ENCODE measurements at regions not wholly inside any gene's neighbourhood (a gene's known extent, or its start where the extent isn't known, plus 50 kb on each side); places are given as distances from the start of the nearest gene placed in this dataset.
"Not testable (repeated sequence)": the region's sequence is repeated elsewhere in the genome, so short reads cannot be mapped to it uniquely, and the experiment has no call there.

DNA sequence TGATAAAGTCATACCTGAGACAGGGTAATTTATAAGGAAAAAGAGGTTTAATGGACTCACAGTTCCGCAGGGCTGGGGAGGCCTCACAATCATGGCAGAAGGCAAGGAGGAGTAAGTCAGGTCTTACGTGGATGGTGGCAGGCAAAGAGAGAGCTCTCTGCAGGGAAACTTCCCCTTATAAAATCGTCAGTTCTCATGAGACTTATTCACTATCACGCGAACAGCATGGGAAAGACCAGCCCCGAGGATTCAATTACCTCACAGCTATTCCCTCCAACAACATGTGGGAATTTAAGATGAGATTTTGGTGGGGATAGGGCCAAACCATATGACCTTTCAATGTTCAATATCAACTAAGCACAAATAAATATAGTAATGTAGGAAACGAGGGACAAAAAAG, 559.4 kb upstream of the KCND2 start:
- TF ChIP-seq CTCF (IDR thresholded peaks at IDR 0.05) (no peak), ZFX (IDR thresholded peaks at IDR 0.05; ENCODE audit: borderline replicate concordance) (no peak)
- H3K27ac ChIP-seq, result no peak overlapping the region

DNA sequence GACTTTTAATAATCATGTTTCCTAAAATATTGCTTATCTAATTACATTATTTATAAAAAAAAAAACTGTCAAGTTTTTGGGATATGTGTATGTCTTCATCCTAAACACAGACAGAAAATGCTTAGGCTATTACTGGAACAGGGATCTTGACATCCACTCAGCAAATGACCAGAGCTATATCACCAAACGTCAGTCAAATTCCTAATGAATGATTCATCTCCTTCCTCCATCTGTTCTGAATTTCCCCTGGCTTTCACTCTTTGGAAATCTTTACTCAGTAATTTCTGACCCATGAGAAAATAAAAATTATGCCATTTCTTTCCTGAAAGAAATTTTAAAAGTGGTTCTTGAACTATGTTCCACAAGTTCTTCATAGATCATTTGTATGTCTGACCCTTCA, 552.4 kb upstream of the KCND2 start:
- H3K27ac ChIP-seq, result no peak overlapping the region
- no peak for TF ChIP-seq CTCF (IDR thresholded peaks at IDR 0.05)
- no peak for TF ChIP-seq ZFX (IDR thresholded peaks at IDR 0.05; ENCODE audit: borderline replicate concordance)

DNA sequence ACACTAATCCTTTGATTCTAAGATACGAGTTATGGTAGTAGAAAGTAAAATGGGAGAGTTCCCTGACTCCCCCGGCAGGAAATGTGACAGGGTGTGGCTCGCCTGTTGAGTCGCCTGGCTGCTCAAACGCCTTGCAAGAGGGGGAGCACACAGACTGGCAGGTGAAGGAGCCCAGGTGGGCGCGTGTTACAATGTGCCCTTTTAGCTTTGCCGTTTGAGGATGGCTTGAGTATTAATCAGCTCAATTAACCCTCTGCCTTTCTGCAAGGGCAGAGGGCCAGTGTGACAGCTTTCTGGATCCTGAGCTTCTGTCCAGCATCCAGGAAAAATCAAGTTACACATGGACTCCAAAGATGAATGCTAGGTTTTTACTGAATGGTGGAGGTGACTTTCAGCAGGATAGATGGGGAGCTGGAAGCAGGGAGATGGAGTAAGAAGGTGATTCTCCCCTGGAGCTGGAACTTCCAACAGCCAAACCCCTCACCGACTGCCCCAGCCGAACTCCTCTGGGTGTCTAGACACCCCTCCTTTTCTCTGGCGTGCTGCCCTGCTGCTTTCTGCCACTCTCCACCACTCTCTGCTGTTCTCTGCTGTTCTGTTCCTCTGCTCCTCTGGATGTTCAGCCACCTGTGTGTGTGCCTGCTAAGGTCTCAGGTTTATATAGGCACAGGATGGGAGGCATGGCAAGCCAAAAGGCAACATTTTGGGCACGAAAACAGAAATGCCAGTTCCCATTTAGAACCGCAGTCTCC, 548.8 kb upstream of the KCND2 start:
- H3K27ac ChIP-seq, result no peak overlapping the region

GRCh38 chr7:119733127-119733879, 539.7 kb upstream of the KCND2 start:
- no peak overlapping the region for H3K27ac ChIP-seq
- TF ChIP-seq ZFX (IDR thresholded peaks at IDR 0.05; ENCODE audit: borderline replicate concordance), result no peak
- TF ChIP-seq CTCF (IDR thresholded peaks at IDR 0.05), result no peak

More for the DNA sequence above, 548.8 kb upstream of the KCND2 start:
- TF ChIP-seq ZFX (IDR thresholded peaks at IDR 0.05; ENCODE audit: borderline replicate concordance), result no peak
- no peak for TF ChIP-seq CTCF (IDR thresholded peaks at IDR 0.05)

GRCh38 chr7:119737390-119737789, 535.6 kb upstream of the KCND2 start:
- no peak for TF ChIP-seq ZFX (IDR thresholded peaks at IDR 0.05; ENCODE audit: borderline replicate concordance)
- no peak for TF ChIP-seq CTCF (IDR thresholded peaks at IDR 0.05)
- no peak overlapping the region for H3K27ac ChIP-seq

DNA sequence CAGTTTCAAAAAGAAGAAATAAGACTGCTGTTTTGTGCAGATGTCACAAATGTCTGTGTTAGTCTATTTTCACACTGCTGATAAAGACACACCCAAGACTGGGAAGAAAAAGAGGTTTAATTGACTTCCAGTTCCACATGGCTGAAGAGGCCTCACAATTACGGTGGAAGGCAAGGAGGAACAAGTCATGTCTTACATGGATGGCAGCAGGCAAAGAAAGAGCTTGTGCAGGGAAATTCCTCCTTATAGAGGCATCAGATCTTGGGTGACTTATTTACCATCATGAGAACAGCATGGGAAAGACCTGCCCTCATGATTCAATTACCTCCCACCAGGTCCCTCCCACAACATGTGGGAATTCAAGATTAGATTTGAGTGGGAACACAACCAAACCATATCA, 527.7 kb upstream of the KCND2 start:
- H3K27ac ChIP-seq, result not testable (repeated sequence)

DNA sequence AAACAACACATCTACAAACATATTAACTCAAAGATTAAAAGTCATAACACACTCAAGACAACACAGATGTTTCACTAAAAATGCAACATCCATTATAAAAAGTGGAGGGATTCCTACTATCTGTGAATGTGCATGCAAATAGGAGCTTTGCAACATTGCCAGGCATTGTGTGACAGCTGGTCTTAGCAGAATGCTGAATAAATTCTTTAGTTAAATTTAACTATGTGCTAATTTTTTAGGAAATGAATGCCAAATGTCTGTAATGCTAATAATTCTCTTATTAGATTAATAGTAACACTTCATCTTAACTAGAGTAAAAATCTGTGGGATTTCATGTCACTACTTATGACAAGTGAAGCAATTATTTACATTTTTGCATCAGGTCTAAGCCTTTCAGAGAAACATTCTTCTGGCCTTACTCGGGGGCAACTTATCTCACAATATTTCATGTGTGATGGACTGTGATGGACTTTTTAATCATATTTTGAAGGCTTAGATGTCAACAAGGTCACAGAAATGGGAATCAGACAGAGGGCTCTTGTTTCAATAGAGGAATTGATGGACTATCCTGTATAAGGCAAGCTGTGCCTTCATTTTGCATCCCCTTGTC, 524.6 kb upstream of the KCND2 start:
- H3K27ac ChIP-seq, result no peak overlapping the region
- TF ChIP-seq ZFX (IDR thresholded peaks at IDR 0.05; ENCODE audit: borderline replicate concordance) (no peak), CTCF (IDR thresholded peaks at IDR 0.05) (no peak)

Data from 22Rv1 (cell line).